Activated CD8-positive, alpha-beta memory T cell treated with anti-CD3 and anti-CD28 coated beads, Interleukin-2, amount 50 U/mL, for 4 hours (primary cell): ENCODE measurements at regions not wholly inside any gene's neighbourhood (a gene's known extent, or its start where the extent isn't known, plus 50 kb on each side); places are given as distances from the start of the nearest gene placed in this dataset.

Source experiments
- DNase-seq: peaks from one replicate; pipeline ENCODE4 v3.0.0-alpha.2; 2020

- DNase-seq: no peak
Measured at GRCh38 chr4:181969151-181969550, 274.1 kb upstream of the TENM3 start.

DNA sequence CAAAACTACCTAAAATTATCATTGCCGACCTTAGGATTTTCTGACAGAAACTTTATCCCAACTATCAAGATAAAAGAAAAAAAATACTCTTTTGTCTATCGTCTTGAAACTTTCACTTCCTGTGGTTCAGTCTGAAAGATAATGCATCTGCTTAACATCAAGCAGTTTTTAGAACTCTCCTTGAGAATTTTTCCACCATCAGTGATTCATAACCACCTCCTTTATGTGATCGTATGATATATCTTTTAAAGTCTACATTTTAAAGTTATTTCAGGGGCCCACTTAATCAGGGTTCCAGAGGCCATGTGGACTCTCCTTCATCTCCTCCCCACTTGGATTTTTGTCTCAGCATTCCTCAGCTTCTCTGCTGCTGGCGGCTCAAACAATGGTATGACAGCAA lies 272.8 kb upstream of the TENM3 start:
- no peak for DNase-seq

DNA sequence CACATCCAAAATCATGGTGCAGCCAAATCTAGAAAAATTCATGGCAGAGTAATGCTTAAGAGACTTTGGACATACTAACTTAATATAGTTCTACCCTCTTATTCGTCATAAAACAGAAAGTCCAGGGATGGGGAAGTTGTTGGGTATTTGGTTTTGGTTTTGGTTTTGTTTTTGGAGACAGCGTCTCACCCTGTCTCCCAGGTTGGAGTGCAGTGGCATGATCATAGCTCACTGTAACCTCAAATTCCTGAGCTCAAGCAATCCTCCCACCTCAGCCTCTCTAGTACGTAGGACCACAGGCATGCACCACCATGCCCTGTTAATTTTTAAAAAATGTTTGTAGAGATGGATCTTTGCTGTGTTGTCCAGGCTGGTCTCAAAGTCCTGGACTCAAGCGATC lies 271.8 kb upstream of the TENM3 start:
- DNase-seq: no peak

GRCh38 chr4:181971973-181972372 lies 271.2 kb upstream of the TENM3 start:
- no peak for DNase-seq

GRCh38 chr4:181976764-181977163 lies 266.4 kb upstream of the TENM3 start:
- no peak for DNase-seq

DNA sequence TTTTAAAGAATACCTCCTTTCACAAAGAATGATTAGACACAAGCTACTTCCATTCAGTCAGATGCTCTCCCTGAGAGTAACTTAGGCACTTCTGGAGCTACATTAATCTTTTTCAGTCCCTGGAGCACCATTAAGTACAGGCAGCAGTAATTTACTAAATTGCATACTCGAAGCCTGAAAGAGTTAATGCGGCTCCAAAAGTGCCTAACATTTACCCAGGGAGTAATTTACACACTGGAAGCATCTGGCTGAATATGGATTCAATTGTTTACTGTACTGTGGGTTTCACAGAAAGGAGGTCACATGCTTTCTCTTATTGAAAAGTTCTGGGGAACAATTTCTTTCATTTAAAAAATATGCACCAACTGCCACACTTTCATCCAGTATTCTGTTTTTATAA lies 260.8 kb upstream of the TENM3 start:
- DNase-seq: no peak

GRCh38 chr4:181982856-181983255 lies 260.3 kb upstream of the TENM3 start:
- no peak for DNase-seq

GRCh38 chr4:181987392-181987791 lies 255.8 kb upstream of the TENM3 start:
- DNase-seq: no peak

- DNase-seq: no peak
Measured at GRCh38 chr4:181989071-181989470, 254.1 kb upstream of the TENM3 start.

GRCh38 chr4:181991369-181992108 lies 251.7 kb upstream of the TENM3 start:
- no peak for DNase-seq

DNA sequence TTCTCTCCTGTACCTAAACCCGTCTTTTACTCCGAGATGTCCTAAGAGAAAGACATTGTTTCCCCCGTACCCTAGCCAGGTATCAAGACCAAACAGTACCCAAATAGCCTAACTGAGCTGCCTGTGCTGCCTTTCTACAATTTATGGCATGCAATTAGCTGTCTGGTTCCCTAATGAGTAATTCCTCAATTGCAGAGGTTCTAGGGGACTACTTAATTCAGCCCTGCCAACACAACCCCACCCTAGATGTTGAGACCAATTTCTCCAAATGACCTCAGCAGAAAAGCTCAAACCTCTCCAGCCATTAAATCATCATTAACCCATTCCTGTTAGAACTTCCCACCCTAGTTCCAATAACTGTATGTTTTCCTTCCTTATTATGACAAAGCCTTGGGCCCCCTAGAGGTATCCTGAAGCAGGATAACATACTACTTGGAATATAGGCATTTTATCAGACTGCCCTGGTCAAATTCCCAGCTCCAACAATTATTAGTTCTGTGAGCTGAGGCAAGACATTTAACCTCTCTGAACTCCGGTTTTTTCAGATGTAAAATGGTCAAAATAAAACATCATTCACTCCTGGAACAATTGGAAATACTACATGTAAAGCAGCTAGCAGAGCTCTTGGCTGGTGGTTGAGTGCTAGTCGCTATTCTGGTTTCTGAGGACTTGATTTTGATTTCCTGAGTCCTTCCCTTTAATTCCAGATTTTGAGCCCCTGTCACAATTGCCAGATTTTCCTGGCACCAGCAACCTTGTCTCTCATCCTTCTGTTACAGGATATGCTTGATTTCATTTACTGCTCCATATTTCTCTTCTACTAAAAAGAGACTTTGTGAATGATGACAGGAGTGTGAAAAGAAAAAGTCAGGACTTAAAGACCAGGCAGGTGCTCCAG lies 244.6 kb upstream of the TENM3 start:
- no peak for DNase-seq

- DNase-seq: no peak
Measured at GRCh38 chr4:182000077-182000476, 243.1 kb upstream of the TENM3 start.

- DNase-seq: no peak
Measured at GRCh38 chr4:182010876-182011275, 232.3 kb upstream of the TENM3 start.

- no peak for DNase-seq
Measured at GRCh38 chr4:182014164-182014563, 229.0 kb upstream of the TENM3 start.

- no peak for DNase-seq
Measured at GRCh38 chr4:182015014-182015413, 228.2 kb upstream of the TENM3 start.

GRCh38 chr4:182015893-182016292 lies 227.3 kb upstream of the TENM3 start:
- no peak for DNase-seq

- DNase-seq: no peak
Measured at GRCh38 chr4:182017038-182017437, 226.2 kb upstream of the TENM3 start.

DNA sequence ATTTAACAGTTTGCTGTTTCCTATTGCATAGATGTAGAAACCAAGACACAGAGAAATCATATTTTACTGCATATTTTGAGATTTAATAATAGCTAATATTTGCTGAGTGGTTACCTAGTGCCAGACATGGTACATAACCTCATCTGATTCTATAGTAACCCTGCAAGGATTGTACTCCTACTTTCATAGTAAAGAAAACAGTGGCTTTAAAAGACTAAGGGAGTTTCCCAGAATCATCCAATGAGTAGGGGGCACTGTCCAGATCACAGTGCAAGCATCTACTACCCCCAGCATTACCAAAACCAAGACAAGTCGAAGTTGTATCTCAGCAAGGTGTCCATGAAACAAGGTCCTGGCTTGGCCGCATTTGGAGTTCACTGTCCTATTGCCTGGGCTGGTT lies 224.5 kb upstream of the TENM3 start:
- no peak for DNase-seq

DNA sequence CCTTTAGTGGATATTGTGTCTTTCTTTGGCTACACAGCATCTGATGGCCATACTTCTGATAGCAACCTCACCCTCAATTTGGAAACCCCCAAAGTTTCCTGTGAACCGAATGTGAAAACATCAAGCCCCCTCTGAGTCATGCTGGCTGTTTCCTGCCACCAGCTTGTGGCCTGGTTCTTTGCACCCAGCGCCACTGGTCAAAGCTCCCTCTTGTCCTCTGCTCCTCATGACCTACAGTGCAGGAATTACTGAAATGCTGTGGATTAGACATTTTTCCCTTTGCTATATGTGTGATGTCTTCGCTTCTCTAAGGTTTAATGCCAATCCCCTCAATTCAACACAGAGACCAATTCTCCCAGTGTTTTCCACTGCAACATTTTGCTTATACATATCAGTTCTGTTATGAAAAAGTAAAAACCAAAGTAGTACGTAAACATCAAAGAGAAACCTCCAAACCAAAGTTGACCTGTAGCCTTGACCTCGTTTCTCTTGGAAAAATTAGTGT lies 224.0 kb upstream of the TENM3 start:
- DNase-seq: no peak

DNA sequence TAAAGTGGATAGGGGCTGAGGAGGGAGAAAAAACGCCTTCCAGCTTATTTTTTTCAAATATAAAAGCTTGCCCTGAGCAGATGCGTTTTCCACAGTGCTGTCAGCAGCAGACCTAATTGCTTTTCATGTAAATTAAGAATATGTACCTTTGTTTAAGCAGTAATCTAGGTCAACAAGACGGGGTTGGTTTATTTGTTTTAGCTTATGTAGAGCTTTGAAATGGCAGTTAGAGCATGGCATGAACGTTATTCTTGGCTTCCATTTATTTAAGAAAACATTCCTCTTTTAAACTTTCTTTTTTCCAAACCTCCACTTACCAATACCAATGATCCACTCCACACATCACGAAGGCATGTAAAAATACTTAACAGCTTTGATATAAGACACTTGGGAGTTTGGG lies 220.3 kb upstream of the TENM3 start:
- DNase-seq: no peak

DNA sequence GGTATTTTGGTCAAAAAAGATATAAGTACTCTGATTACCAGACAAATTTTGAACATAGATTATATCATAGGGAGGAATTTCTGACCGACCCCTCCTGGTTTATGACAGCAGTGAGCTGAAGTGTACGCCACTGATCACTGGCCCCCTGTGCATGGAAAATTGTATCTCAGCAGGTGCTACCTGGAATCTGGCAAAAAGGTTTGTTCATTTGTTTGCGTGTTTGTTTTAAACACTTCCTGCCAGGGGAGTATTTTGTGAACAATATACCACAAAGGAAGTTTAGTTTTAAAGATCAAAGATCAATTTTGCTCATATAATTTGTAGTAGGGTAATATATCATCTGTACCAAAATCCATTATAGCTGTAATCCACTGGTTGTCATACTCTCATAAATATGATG lies 219.7 kb upstream of the TENM3 start:
- DNase-seq: no peak

DNA sequence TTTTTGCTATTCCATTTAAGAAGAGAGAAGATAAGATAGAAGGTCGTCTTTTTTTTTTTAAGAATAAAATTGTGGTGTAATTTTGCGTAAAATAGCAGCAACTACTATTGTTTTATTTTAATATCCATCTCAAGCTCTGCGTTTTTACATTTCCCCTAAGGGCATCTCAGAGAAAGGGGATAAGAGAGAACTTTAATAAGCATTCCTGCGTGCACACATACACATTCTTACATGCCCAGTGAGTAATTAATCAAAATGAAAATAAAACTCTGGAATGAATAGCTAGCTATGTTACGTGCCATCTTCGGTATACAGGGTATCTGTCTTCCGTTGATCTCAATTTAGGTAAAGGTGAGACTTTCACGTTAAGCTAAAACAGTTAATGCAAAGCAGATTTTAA lies 200.3 kb upstream of the TENM3 start:
- DNase-seq: no peak

DNA sequence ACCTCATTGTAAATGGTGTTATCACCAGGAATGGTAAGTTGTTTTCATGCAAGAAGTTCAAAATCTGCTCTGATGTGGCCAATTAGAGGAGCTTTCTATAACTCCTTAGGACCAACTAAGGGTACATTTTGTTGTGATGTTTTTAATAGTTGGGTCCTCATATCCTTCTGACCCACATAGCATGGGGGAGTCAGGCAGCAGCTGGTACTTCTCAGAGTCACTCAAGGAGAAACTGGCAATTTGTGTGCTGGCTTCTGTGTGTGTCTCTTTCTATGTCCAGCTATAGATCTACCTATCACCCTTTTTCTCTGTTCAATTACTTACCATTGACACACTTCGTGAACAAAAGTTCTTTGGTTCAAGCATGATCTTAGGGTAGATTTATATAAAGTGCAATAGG lies 194.3 kb upstream of the TENM3 start:
- DNase-seq: no peak

- no peak for DNase-seq
Measured at GRCh38 chr4:182056866-182057265, 186.3 kb upstream of the TENM3 start.
